Transverse colon (tissue), 4 donors: ENCODE measurements at regions not wholly inside any gene's neighbourhood (a gene's known extent, or its start where the extent isn't known, plus 50 kb on each side); places are given as distances from the start of the nearest gene placed in this dataset.

ENCODE experiments used
- CTCF ChIP-seq, 5 experiments: fragments of 200-600 bp in 3 of 5; fragments of 450-650 bp in 2 of 5; sonication (generic) in 3 of 5; IDR thresholded peaks; 1 replicate in 2 of 5; 2 replicates in 3 of 5; pipeline ENCODE4 v1.5.1; 2016 to 2017; ENCODE audit warnings: antibody characterized with exemption in 5 of 5, inconsistent platforms in 3 of 5, mild to moderate bottlenecking in 2 of 5, moderate library complexity in 1 of 5
- EP300 ChIP-seq: sonication (generic); formaldehyde crosslinking; IDR thresholded peaks from one replicate; pipeline ENCODE4 v1.6.1; 2017; ENCODE audit warnings: antibody characterized with exemption, low read depth
- POLR2A ChIP-seq: fragments of 450-650 bp; IDR thresholded peaks from one replicate; pipeline ENCODE4 v1.6.1; 2016; ENCODE audit warnings: antibody characterized with exemption, mild to moderate bottlenecking, moderate library complexity
- POLR2AphosphoS5 ChIP-seq, 3 donors: sonication (generic); formaldehyde crosslinking; IDR thresholded peaks; one replicate each; pipeline ENCODE4 v1.6.1; 2016; ENCODE audit warnings: antibody characterized with exemption in 3 of 3

DNA sequence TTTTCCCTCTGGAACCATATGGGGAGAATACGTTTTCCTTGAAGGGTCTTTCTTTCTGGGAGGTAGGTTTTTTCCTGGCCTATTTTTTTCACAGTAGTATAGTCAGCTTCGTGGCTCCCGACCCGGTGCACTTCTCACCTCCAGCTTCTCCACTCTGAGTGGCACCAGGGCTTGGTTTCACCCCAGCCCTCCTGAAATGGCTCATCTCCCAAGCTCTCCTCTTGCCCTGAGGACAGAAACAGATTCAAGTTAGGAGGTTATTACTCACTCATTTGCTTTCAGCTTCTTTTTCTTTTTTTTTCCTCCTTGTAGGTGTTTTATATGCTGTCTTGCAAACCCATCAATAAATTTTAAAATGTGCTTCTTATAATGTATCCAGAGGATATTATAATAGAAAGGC, 199.3 kb downstream of the RFC3 start:
- TF ChIP-seq CTCF (IDR thresholded peaks at IDR 0.05) (no peak), POLR2AphosphoS5 (IDR thresholded peaks at IDR 0.05) (no peak), POLR2A (no peak), EP300 (no peak)
